K562 (cell line): ENCODE measurements at regions not wholly inside any gene's neighbourhood (a gene's known extent, or its start where the extent isn't known, plus 50 kb on each side); places are given as distances from the start of the nearest gene placed in this dataset.

Experiments used
- CTCF ChIP-seq, 3 experiments: IDR thresholded peaks in 2 of 3; conservative IDR thresholded peaks in 1 of 3; 2 replicates each; pipeline ENCODE4 v1.5.1; 2011 to 2012; ENCODE audit warnings: low read length in 3 of 3, mild to moderate bottlenecking in 3 of 3, control low read depth in 2 of 3, improper control_type of control experiment in 1 of 3, inconsistent platforms in 1 of 3, low read depth in 1 of 3, mixed read lengths in 1 of 3, moderate library complexity in 1 of 3; ENCODE audit not compliant: insufficient read depth in 2 of 3
- DEAF1 ChIP-seq: fragments of 450-650 bp; formaldehyde crosslinking; IDR thresholded peaks from 2 replicates; pipeline ENCODE4 v1.4.0; 2020; ENCODE audit warnings: mild to moderate bottlenecking, moderate library complexity
- E2F6 ChIP-seq, 2 experiments: IDR thresholded peaks; 2 replicates each; pipeline ENCODE4 v1.6.1; 2011; ENCODE audit warnings: borderline replicate concordance in 1 of 2, control low read depth in 1 of 2, low read depth in 1 of 2, low read length in 1 of 2, mild to moderate bottlenecking in 1 of 2, mixed read lengths in 1 of 2, moderate library complexity in 1 of 2; ENCODE audit not compliant: insufficient read depth in 1 of 2, insufficient read length in 1 of 2, poor library complexity in 1 of 2, severe bottlenecking in 1 of 2; ENCODE audit errors: extremely low read depth in 1 of 2
- SRF ChIP-seq, 2 experiments: fragments of 250-450, 450-650 bp in 1 of 2; sonication (Bioruptor Pico) in 1 of 2; sonication (generic) in 1 of 2; formaldehyde crosslinking; IDR thresholded peaks; 2 replicates each; pipeline versions ENCODE4 v1.5.0 to v1.5.1; 2020 to 2022; ENCODE audit warnings: mild to moderate bottlenecking in 1 of 2, missing genetic modification reagents in 1 of 2
- ZFP36 ChIP-seq: fragments of 150-350 bp; IDR thresholded peaks from 2 replicates; pipeline ENCODE4 v1.6.1; 2018; ENCODE audit warnings: low read length, low read depth; ENCODE audit not compliant: partially characterized antibody

GRCh38 chr10:34016576-34016975 lies 682.1 kb upstream of the NRP1 start:
- TF ChIP-seq CTCF (IDR thresholded peaks at IDR 0.05 in 2 of 3, conservative IDR thresholded peaks at IDR 0.05 in 1 of 3; ENCODE audit: insufficient read depth in 2 of 3, low read depth in 1 of 3, low read length in 3 of 3) (no peak), ZFP36 (no peak), DEAF1 (CRISPR knock-in tag) (no peak), SRF (CRISPR knock-in tag; IDR thresholded peaks at IDR 0.05) (no peak), E2F6 (IDR thresholded peaks at IDR 0.05; ENCODE audit: borderline replicate concordance in 1 of 2, extremely low read depth in 1 of 2, insufficient read depth in 1 of 2, insufficient read length in 1 of 2, low read depth in 1 of 2, low read length in 1 of 2, poor library complexity in 1 of 2, severe bottlenecking in 1 of 2) (no peak)
